ENCODE measurements at regions not wholly inside any gene's neighbourhood (a gene's known extent, or its start where the extent isn't known, plus 50 kb on each side); places are given as distances from the start of the nearest gene placed in this dataset.

- Mint-ChIP-seq H3K4me1 (ENCODE audit: insufficient read depth, unreplicated experiment) (no peaks in the 10 kb centered on the region), H3K27ac (ENCODE audit: low read depth, unreplicated experiment) (no peak overlapping the region), H3K4me3 (ENCODE audit: unreplicated experiment) (no peak overlapping the region), H3K27me3 (ENCODE audit: insufficient read depth, unreplicated experiment) (no peaks in the 10 kb centered on the region), H3K9me3 (ENCODE audit: unreplicated experiment) (peaks cover 8% of the 10 kb centered on the region), H3K36me3 (ENCODE audit: insufficient read depth, unreplicated experiment) (no peaks in the 10 kb centered on the region)
- no peak for DNase-seq (ENCODE audit: unreplicated experiment)
- POLR2A ChIA-PET = interaction anchor here (1.4 kb wide), 1 partner anchor 12 kb away, joined by 3 read pairs; no protein-coding TSS in a partner anchor
- CTCF ChIA-PET = interaction anchor here (0.7 kb wide), 1 partner anchor 370 kb away, joined by 4 read pairs; no protein-coding TSS in a partner anchor
- BruUV-seq (replicated peaks) = no TSS peak
- intact Hi-C loops (cut with micrococcal nuclease) = no loop called here
- TF ChIP-seq CTCF (IDR thresholded peaks at IDR 0.05; ENCODE audit: unreplicated experiment) = no peak
Measured at GRCh38 chr20:46826343-46826984, 68.2 kb upstream of the EYA2 start.

- Mint-ChIP-seq H3K27ac (ENCODE audit: low read depth, unreplicated experiment) (no peak overlapping the region), H3K27me3 (ENCODE audit: insufficient read depth, unreplicated experiment) (no peaks in the 10 kb centered on the region), H3K4me3 (ENCODE audit: unreplicated experiment) (no peak overlapping the region), H3K9me3 (ENCODE audit: unreplicated experiment) (peaks cover 8% of the 10 kb centered on the region), H3K36me3 (ENCODE audit: insufficient read depth, unreplicated experiment) (no peaks in the 10 kb centered on the region), H3K4me1 (ENCODE audit: insufficient read depth, unreplicated experiment) (no peaks in the 10 kb centered on the region)
- no peak for TF ChIP-seq CTCF (IDR thresholded peaks at IDR 0.05; ENCODE audit: unreplicated experiment)
- POLR2A ChIA-PET = interaction anchor here (0.5 kb wide), 1 partner anchor 205 kb away, joined by 3 read pairs; no protein-coding TSS in a partner anchor
- CTCF ChIA-PET = no interaction called here
- BruUV-seq (replicated peaks) = no TSS peak
- DNase-seq (ENCODE audit: unreplicated experiment) = no peak
- intact Hi-C loops (cut with micrococcal nuclease) = no loop called here
Measured at GRCh38 chr20:46827718-46828458, 66.8 kb upstream of the EYA2 start.

GRCh38 chr20:46828471-46828870 is 66.2 kb upstream of the EYA2 start:
- H3K27me3 Mint-ChIP-seq (ENCODE audit: insufficient read depth, unreplicated experiment) = no peaks in the 10 kb centered on the region
- intact Hi-C loops (cut with micrococcal nuclease) = no loop called here
- CTCF ChIA-PET = no interaction called here
- H3K36me3 Mint-ChIP-seq (ENCODE audit: insufficient read depth, unreplicated experiment) = no peaks in the 10 kb centered on the region
- TF ChIP-seq CTCF (IDR thresholded peaks at IDR 0.05; ENCODE audit: unreplicated experiment) = no peak
- H3K4me3 Mint-ChIP-seq (ENCODE audit: unreplicated experiment) = no peak overlapping the region
- no peaks in the 10 kb centered on the region for H3K4me1 Mint-ChIP-seq (ENCODE audit: insufficient read depth, unreplicated experiment)
- no peak overlapping the region for H3K27ac Mint-ChIP-seq (ENCODE audit: low read depth, unreplicated experiment)
- H3K9me3 Mint-ChIP-seq (ENCODE audit: unreplicated experiment) = peaks cover 8% of the 10 kb centered on the region
- POLR2A ChIA-PET = no interaction called here
- no peak for DNase-seq (ENCODE audit: unreplicated experiment)
- no TSS peak for BruUV-seq (replicated peaks)

- Mint-ChIP-seq H3K27me3 (ENCODE audit: insufficient read depth, unreplicated experiment) (peaks cover under 1% of the 10 kb centered on the region), H3K4me1 (ENCODE audit: insufficient read depth, unreplicated experiment) (no peaks in the 10 kb centered on the region), H3K9me3 (ENCODE audit: unreplicated experiment) (peaks cover under 1% of the 10 kb centered on the region), H3K27ac (ENCODE audit: low read depth, unreplicated experiment) (no peak overlapping the region), H3K36me3 (ENCODE audit: insufficient read depth, unreplicated experiment) (no peaks in the 10 kb centered on the region), H3K4me3 (ENCODE audit: unreplicated experiment) (no peak overlapping the region)
- ChIA-PET CTCF (no interaction called here), POLR2A (no interaction called here)
- no peak for DNase-seq (ENCODE audit: unreplicated experiment)
- intact Hi-C loops (cut with micrococcal nuclease) = no loop called here
- TF ChIP-seq CTCF (IDR thresholded peaks at IDR 0.05; ENCODE audit: unreplicated experiment) = no peak
- BruUV-seq (replicated peaks) = no TSS peak
Measured at GRCh38 chr20:46830886-46831632, 63.6 kb upstream of the EYA2 start.

Measured in MCF 10A (cell line).